ENCODE measurements at regions not wholly inside any gene's neighbourhood (a gene's known extent, or its start where the extent isn't known, plus 50 kb on each side); places are given as distances from the start of the nearest gene placed in this dataset.

- H4K20me1 ChIP-seq (replicated peaks in 1 of 2; ENCODE audit: control insufficient read depth in 1 of 2, insufficient read depth in 2 of 2, low read length in 2 of 2) = no peaks in the 10 kb centered on the region
- TF ChIP-seq SUZ12 (IDR thresholded peaks at IDR 0.05; ENCODE audit: low read length) (no peak), CHD2 (IDR thresholded peaks at IDR 0.05; ENCODE audit: low read length) (no peak), SP4 (IDR thresholded peaks at IDR 0.05; ENCODE audit: low read length) (no peak), GABPA (IDR thresholded peaks at IDR 0.05; ENCODE audit: borderline replicate concordance, insufficient read depth, low read length) (no peak), CREB1 (IDR thresholded peaks at IDR 0.05) (no peak), TBP (IDR thresholded peaks at IDR 0.05; ENCODE audit: low read depth, low read length) (no peak), BACH1 (IDR thresholded peaks at IDR 0.05; ENCODE audit: low read length) (no peak), RAD21 (IDR thresholded peaks at IDR 0.05 in 1 of 2, conservative IDR thresholded peaks at IDR 0.05 in 1 of 2; ENCODE audit: low read depth in 2 of 2, low read length in 2 of 2) (no peak), CBX8 (IDR thresholded peaks at IDR 0.05; ENCODE audit: borderline replicate concordance, low read depth, low read length) (no peak), PHF8 (conservative IDR thresholded peaks at IDR 0.05; ENCODE audit: low read depth, low read length) (no peak), EZH2 (IDR thresholded peaks at IDR 0.05; ENCODE audit: low read depth, low read length, severe bottlenecking) (no peak), TAF1 (IDR thresholded peaks at IDR 0.05; ENCODE audit: low read depth, low read length) (no peak), JUND (IDR thresholded peaks at IDR 0.05; ENCODE audit: low read length) (no peak), POU5F1 (IDR thresholded peaks at IDR 0.05; ENCODE audit: low read depth, low read length) (no peak)
- H3K79me1 ChIP-seq (ENCODE audit: low read depth, low read length) = no peaks in the 10 kb centered on the region
- H3K14ac ChIP-seq (ENCODE audit: insufficient read length) = no peak overlapping the region
- H3K9ac ChIP-seq (replicated peaks in 1 of 4; ENCODE audit: extremely low read depth in 1 of 4, low read depth in 3 of 4, low read length in 3 of 4) = no peak overlapping the region
- no peak overlapping the region for H2BK12ac ChIP-seq (ENCODE audit: low read depth, low read length)
- FAIRE-seq = no peak
- no peak overlapping the region for H3K56ac ChIP-seq (replicated peaks; ENCODE audit: insufficient read length, low read depth, low read length)
- no peaks in the 10 kb centered on the region for H3K27me3 ChIP-seq (replicated peaks in 1 of 4; ENCODE audit: control insufficient read depth in 3 of 4, extremely low read depth in 1 of 4, insufficient read depth in 3 of 4, low read length in 3 of 4)
- no peak overlapping the region for H3K4me2 ChIP-seq (ENCODE audit: insufficient read depth in 1 of 2, low read depth in 2 of 2, low read length in 2 of 2)
- no peak for DNase-seq (ENCODE audit: low read depth in 1 of 2, low spot score in 2 of 2)
- H3K36me3 ChIP-seq (ENCODE audit: control insufficient read depth in 2 of 4, insufficient read depth in 4 of 4, low read length in 3 of 4) = no peaks in the 10 kb centered on the region
- no peak overlapping the region for H2BK120ac ChIP-seq (replicated peaks; ENCODE audit: low read depth, low read length)
- H3K4ac ChIP-seq (replicated peaks; ENCODE audit: insufficient read length, low read depth, low read length) = no peak overlapping the region
- H3K23me2 ChIP-seq (ENCODE audit: low read depth, low read length) = no peaks in the 10 kb centered on the region
- H2BK5ac ChIP-seq (ENCODE audit: low read depth, low read length) = no peak overlapping the region
- H3K9me3 ChIP-seq (ENCODE audit: insufficient read depth in 2 of 2, low read depth in 1 of 2, low read length in 1 of 2) = 0 out of 4 replicates have a peak, but pooled peaks cover 0 to 5% of the 10 kb centered on the region in 2 experiments
- WGBS, 2 experiments (ENCODE audit: extremely low coverage in 1 of 2, insufficient coverage in 1 of 2, insufficient read length in 1 of 2, insufficient replicate concordance in 2 of 2, low coverage in 1 of 2, low lambda C conversion rate in 2 of 2, missing lambda C conversion rate in 1 of 2) = 86% methylated on average over 3 of the region's 3 CpGs; no CpG with 5 or more reads in 1 of the 2 experiments
- no peak overlapping the region for H3K27ac ChIP-seq (ENCODE audit: low read depth, low read length)
- H4K8ac ChIP-seq (ENCODE audit: extremely low read depth, insufficient read depth, low read length) = no peak overlapping the region
- H2BK15ac ChIP-seq (ENCODE audit: low read length) = no peak overlapping the region
- no peak overlapping the region for H2AFZ ChIP-seq (ENCODE audit: low read length)
- no peak overlapping the region for H3K4me3 ChIP-seq (ENCODE audit: extremely low read depth in 1 of 4, insufficient read depth in 2 of 4, low read depth in 3 of 4, low read length in 4 of 4)
- ChIA-PET POLR2A (ENCODE audit: partially characterized antibody) (interaction anchor here (0.7 kb wide), 1 partner anchor 80 kb away, joined by 3 read pairs; no protein-coding TSS in a partner anchor), CTCF (ENCODE audit: partially characterized antibody) (no interaction called here)
- H4K5ac ChIP-seq (ENCODE audit: insufficient read length, low read depth, low read length) = no peak overlapping the region
- no peaks in the 10 kb centered on the region for H3K79me2 ChIP-seq (ENCODE audit: control insufficient read depth in 1 of 2, insufficient read depth in 2 of 2, low read length in 2 of 2)
- no peak overlapping the region for H4K91ac ChIP-seq (replicated peaks; ENCODE audit: insufficient read length, low read length)
- H2AK5ac ChIP-seq (ENCODE audit: low read depth, low read length) = no peak overlapping the region
- H2BK20ac ChIP-seq (ENCODE audit: low read length) = no peak overlapping the region
- no peaks in the 10 kb centered on the region for H3K4me1 ChIP-seq (replicated peaks in 1 of 4; ENCODE audit: control insufficient read depth in 3 of 4, insufficient read depth in 4 of 4, low read length in 3 of 4)
- no peak overlapping the region for H3K23ac ChIP-seq (ENCODE audit: insufficient read length)
- no peak overlapping the region for H3K18ac ChIP-seq (ENCODE audit: extremely low read depth, low read length)
Measured at GRCh38 chr5:174644436-174644835, 79.9 kb upstream of the MSX2 start.
